ENCODE measurements at regions not wholly inside any gene's neighbourhood (a gene's known extent, or its start where the extent isn't known, plus 50 kb on each side); places are given as distances from the start of the nearest gene placed in this dataset.

DNA sequence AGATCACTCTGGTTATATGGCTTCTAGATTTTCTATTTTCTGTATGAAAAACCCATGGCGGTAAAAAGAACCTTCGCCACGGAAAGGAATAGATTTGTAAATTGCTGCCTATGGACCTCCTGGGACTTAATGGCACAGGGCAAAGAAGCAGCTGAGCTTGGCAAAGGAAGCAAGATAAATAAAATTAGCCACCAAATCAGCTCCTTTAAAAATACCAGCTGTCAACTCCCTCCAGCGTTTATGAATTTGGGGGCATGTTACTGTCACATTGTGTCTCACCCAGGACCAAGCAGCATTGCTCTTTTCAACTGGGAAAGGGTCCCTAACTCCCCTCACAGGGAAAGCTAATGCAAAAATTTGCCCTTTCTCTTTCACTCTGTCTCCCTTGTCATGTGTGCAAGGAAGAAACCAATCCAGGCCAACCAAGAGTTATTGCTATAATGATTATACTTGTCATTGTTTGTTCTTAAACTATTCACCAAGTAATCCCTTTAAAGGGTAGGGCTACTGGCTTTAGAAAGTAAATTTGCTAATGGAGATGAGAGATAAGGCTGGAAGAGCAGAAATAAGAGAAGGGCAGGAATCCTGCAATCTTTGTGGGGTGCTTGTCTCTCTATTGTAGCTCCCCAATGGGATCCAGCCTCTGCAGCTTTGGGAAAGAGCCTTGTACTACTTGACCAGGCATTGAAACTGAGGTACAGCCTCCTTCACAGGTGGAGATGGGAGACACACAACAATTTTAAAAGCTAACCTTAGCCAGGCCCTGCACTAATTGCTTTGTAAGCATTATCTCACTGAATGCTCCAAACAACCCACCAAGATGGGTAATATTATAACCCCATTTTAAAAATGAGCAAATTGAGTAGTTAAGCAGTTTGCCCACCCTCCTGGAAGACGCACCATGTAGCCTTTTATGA, 119.1 kb upstream of the KLF7 start:
- TF ChIP-seq CTCF (IDR thresholded peaks at IDR 0.05; ENCODE audit: low read depth, low read length) (no peak), EZH2phosphoT487 (IDR thresholded peaks at IDR 0.05; ENCODE audit: low read depth) (no peak)
- Histone ChIP-seq H3K4me2 (ENCODE audit: low read length) (no peak overlapping the region), H3K4me1 (ENCODE audit: low read length) (peaks cover 12% of the 10 kb centered on the region), H2AFZ (ENCODE audit: low read depth, low read length) (no peak overlapping the region), H3K79me2 (ENCODE audit: low read length) (no peaks in the 10 kb centered on the region), H3K27ac (ENCODE audit: low read length) (no peak overlapping the region), H3K27me3 (ENCODE audit: low read depth, low read length) (peaks cover 6% of the 10 kb centered on the region; the same call in 1 of the 2 replicates), H4K20me1 (ENCODE audit: insufficient read depth, low read length) (no peaks in the 10 kb centered on the region), H3K9me3 (ENCODE audit: insufficient read depth, low read length) (no peaks in the 10 kb centered on the region), H3K9ac (ENCODE audit: low read length) (no peak overlapping the region), H3K36me3 (replicated peaks; ENCODE audit: low read depth, low read length) (no peaks in the 10 kb centered on the region), H3K4me3 (ENCODE audit: low read length) (no peak overlapping the region)

DNA sequence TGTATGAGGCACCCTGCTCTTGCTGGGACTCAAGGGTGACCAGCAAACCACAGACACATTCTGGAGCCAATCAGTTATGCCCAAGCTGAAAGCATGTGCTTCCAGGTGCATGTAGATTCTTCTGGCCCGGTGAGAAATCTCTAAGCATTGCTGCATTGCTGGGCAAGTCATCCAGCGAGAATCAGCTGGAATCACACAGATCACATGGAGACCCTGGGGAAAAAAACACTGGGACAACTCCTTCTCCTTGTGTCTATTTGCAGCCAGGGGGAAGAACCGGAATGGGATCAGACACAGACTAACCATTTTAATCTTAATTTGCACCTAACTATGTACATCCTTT, 119.7 kb upstream of the KLF7 start:
- H4K20me1 ChIP-seq (ENCODE audit: insufficient read depth, low read length): no peaks in the 10 kb centered on the region
- no peak overlapping the region for H3K4me3 ChIP-seq (ENCODE audit: low read length)
- H3K36me3 ChIP-seq (replicated peaks; ENCODE audit: low read depth, low read length): no peaks in the 10 kb centered on the region
- H3K27ac ChIP-seq (ENCODE audit: low read length): no peak overlapping the region
- H2AFZ ChIP-seq (ENCODE audit: low read depth, low read length): no peak overlapping the region
- H3K79me2 ChIP-seq (ENCODE audit: low read length): no peaks in the 10 kb centered on the region
- no peak overlapping the region for H3K4me2 ChIP-seq (ENCODE audit: low read length)
- H3K9me3 ChIP-seq (ENCODE audit: insufficient read depth, low read length): no peaks in the 10 kb centered on the region
- H3K9ac ChIP-seq (ENCODE audit: low read length): no peak overlapping the region
- H3K27me3 ChIP-seq (ENCODE audit: low read depth, low read length): peaks cover 6% of the 10 kb centered on the region; the same call in 1 of the 2 replicates
- peaks cover 12% of the 10 kb centered on the region for H3K4me1 ChIP-seq (ENCODE audit: low read length)
- TF ChIP-seq CTCF (IDR thresholded peaks at IDR 0.05; ENCODE audit: low read depth, low read length) (no peak), EZH2phosphoT487 (IDR thresholded peaks at IDR 0.05; ENCODE audit: low read depth) (no peak)

GRCh38 chr2:207286106-207286505, 120.4 kb upstream of the KLF7 start:
- H3K9me3 ChIP-seq (ENCODE audit: insufficient read depth, low read length): no peaks in the 10 kb centered on the region
- no peak overlapping the region for H2AFZ ChIP-seq (ENCODE audit: low read depth, low read length)
- H3K4me3 ChIP-seq (ENCODE audit: low read length): no peak overlapping the region
- TF ChIP-seq CTCF (IDR thresholded peaks at IDR 0.05; ENCODE audit: low read depth, low read length): no peak
- TF ChIP-seq EZH2phosphoT487 (IDR thresholded peaks at IDR 0.05; ENCODE audit: low read depth): no peak
- H3K79me2 ChIP-seq (ENCODE audit: low read length): no peaks in the 10 kb centered on the region
- no peaks in the 10 kb centered on the region for H4K20me1 ChIP-seq (ENCODE audit: insufficient read depth, low read length)
- H3K36me3 ChIP-seq (replicated peaks; ENCODE audit: low read depth, low read length): no peaks in the 10 kb centered on the region
- H3K4me1 ChIP-seq (ENCODE audit: low read length): peaks cover 15% of the 10 kb centered on the region
- peaks cover 6% of the 10 kb centered on the region; the same call in 1 of the 2 replicates for H3K27me3 ChIP-seq (ENCODE audit: low read depth, low read length)
- H3K9ac ChIP-seq (ENCODE audit: low read length): no peak overlapping the region
- H3K4me2 ChIP-seq (ENCODE audit: low read length): no peak overlapping the region
- H3K27ac ChIP-seq (ENCODE audit: low read length): no peak overlapping the region

GRCh38 chr2:207288628-207289027, 122.9 kb upstream of the KLF7 start:
- Histone ChIP-seq H3K4me2 (ENCODE audit: low read length) (no peak overlapping the region), H3K4me1 (ENCODE audit: low read length) (peaks cover 28% of the 10 kb centered on the region), H3K79me2 (ENCODE audit: low read length) (no peaks in the 10 kb centered on the region), H3K27me3 (ENCODE audit: low read depth, low read length) (peaks cover 4% of the 10 kb centered on the region; the same call in 1 of the 2 replicates), H3K9me3 (ENCODE audit: insufficient read depth, low read length) (no peaks in the 10 kb centered on the region), H3K9ac (ENCODE audit: low read length) (no peak overlapping the region), H3K27ac (ENCODE audit: low read length) (no peak overlapping the region), H3K36me3 (replicated peaks; ENCODE audit: low read depth, low read length) (no peaks in the 10 kb centered on the region), H3K4me3 (ENCODE audit: low read length) (no peak overlapping the region), H4K20me1 (ENCODE audit: insufficient read depth, low read length) (no peaks in the 10 kb centered on the region), H2AFZ (ENCODE audit: low read depth, low read length) (no peak overlapping the region)
- TF ChIP-seq CTCF (IDR thresholded peaks at IDR 0.05; ENCODE audit: low read depth, low read length): no peak
- no peak for TF ChIP-seq EZH2phosphoT487 (IDR thresholded peaks at IDR 0.05; ENCODE audit: low read depth)

Measured in OCI-LY3 (cell line).